DND-41 (cell line): ENCODE measurements at regions not wholly inside any gene's neighbourhood (a gene's known extent, or its start where the extent isn't known, plus 50 kb on each side); places are given as distances from the start of the nearest gene placed in this dataset.

Experiments used
- CTCF ChIP-seq: IDR thresholded peaks from 2 replicates; pipeline ENCODE4 v1.5.1; 2012; ENCODE audit warnings: borderline replicate concordance, low read length, moderate library complexity, mild to moderate bottlenecking; ENCODE audit not compliant: poor library complexity, severe bottlenecking; ENCODE audit errors: extremely low read depth
- EZH2 ChIP-seq: IDR thresholded peaks from 3 replicates; pipeline ENCODE4 v1.6.1; 2012; ENCODE audit warnings: borderline replicate concordance, low read depth, mild to moderate bottlenecking, moderate library complexity, low read length, inconsistent platforms; ENCODE audit not compliant: severe bottlenecking

- TF ChIP-seq CTCF: no peak
- TF ChIP-seq EZH2: no peak
These were observed 185.4 kb upstream of the SEMA6A start for GRCh38 chr5:116759860-116760640.
